ENCODE measurements at regions not wholly inside any gene's neighbourhood (a gene's known extent, or its start where the extent isn't known, plus 50 kb on each side); places are given as distances from the start of the nearest gene placed in this dataset.

GRCh38 chr3:42035007-42035406 lies 56.1 kb upstream of the TRAK1 start:
- no peak overlapping the region for H2AK5ac ChIP-seq (ENCODE audit: insufficient read length, low read length)
- H2BK5ac ChIP-seq (ENCODE audit: insufficient read length, low read length): no peak overlapping the region
- H2BK12ac ChIP-seq (ENCODE audit: insufficient read length, low read depth, low read length): no peak overlapping the region
- no peak overlapping the region for H4K8ac ChIP-seq (replicated peaks; ENCODE audit: insufficient read length, low read depth, low read length)
- H3K27ac Mint-ChIP-seq: no peak overlapping the region; a peak in 1 of 7 replicates
- no peak overlapping the region for H3K23ac ChIP-seq (ENCODE audit: insufficient read length, low read depth, low read length)
- no peaks in the 10 kb centered on the region for H3K9me3 Mint-ChIP-seq
- H3K18ac ChIP-seq (ENCODE audit: insufficient read length, low read depth, low read length): no peak overlapping the region
- H3K4me3 Mint-ChIP-seq: no peak overlapping the region
- H2BK120ac ChIP-seq (ENCODE audit: low read depth, low read length, poor library complexity, severe bottlenecking): no peak overlapping the region
- no peak overlapping the region for H3K4ac ChIP-seq (ENCODE audit: low read depth, low read length)
- no peaks in the 10 kb centered on the region for H4K20me1 ChIP-seq (ENCODE audit: control insufficient read depth, insufficient read depth, insufficient read length)
- H3K9ac ChIP-seq (ENCODE audit: extremely low read depth, insufficient read length, low read length): no peak overlapping the region
- no peak overlapping the region for H4K5ac ChIP-seq (ENCODE audit: insufficient read length, low read depth, low read length)
- peaks cover 26 to 31% of the 10 kb centered on the region in 2 experiments for H3K4me1 Mint-ChIP-seq
- H3K23me2 ChIP-seq (ENCODE audit: insufficient read length, low read depth, low read length, poor library complexity, severe bottlenecking): no peaks in the 10 kb centered on the region
- no peak overlapping the region for H3K4me2 ChIP-seq (ENCODE audit: insufficient read depth, insufficient read length, low read length)
- no peaks in the 10 kb centered on the region for H3K79me1 ChIP-seq (ENCODE audit: insufficient read depth, low read depth, low read length, poor library complexity, severe bottlenecking)
- no peak overlapping the region for H3K56ac ChIP-seq (ENCODE audit: insufficient read length, low read depth, low read length)
- H3K27ac ChIP-seq (ENCODE audit: insufficient read length, low read depth, low read length): no peak overlapping the region
- 0 out of 2 replicates have a peak, but pooled peaks cover 5% of the 10 kb centered on the region for H3K79me2 ChIP-seq (ENCODE audit: insufficient read depth, low read length)
- H3T11ph ChIP-seq (ENCODE audit: low read length): no peak overlapping the region
- H3K27me3 Mint-ChIP-seq (ENCODE audit: low read depth): no peaks in the 10 kb centered on the region
- H3K4me1 ChIP-seq (ENCODE audit: insufficient read depth, low read length): peaks cover 8% of the 10 kb centered on the region; the same call in 1 of the 2 replicates
- H2BK20ac ChIP-seq (ENCODE audit: low read depth, low read length, poor library complexity, severe bottlenecking): no peak overlapping the region
- no CpG with 5 or more reads among the region's 3 CpGs for WGBS (ENCODE audit: extremely low coverage, insufficient read length, low lambda C conversion rate)
- no peak overlapping the region for H2AFZ ChIP-seq (ENCODE audit: low read length)
- DNase-seq: no peak
- H3K14ac ChIP-seq (ENCODE audit: insufficient read depth, low read length): no peak overlapping the region
- H4K91ac ChIP-seq (ENCODE audit: insufficient read length, low read depth, low read length): no peak overlapping the region
- TF ChIP-seq CTCF (conservative IDR thresholded peaks at IDR 0.05): no peak
- no peaks in the 10 kb centered on the region for H3K27me3 ChIP-seq (ENCODE audit: insufficient read depth, low read length)
- no peaks in the 10 kb centered on the region for H3K9me3 ChIP-seq (ENCODE audit: control insufficient read depth, low read depth, low read length)
- no peak overlapping the region for H2BK15ac ChIP-seq (ENCODE audit: low read depth, low read length)
- H3K36me3 Mint-ChIP-seq (ENCODE audit: insufficient read depth in 1 of 3, low read depth in 3 of 3): peaks cover 3 to 16% (median 7%) of the 10 kb centered on the region in 3 experiments; a peak in 6 of 7 replicates
